CD4-positive, alpha-beta T cell treated with Interleukin-12 subunit alpha and Interleukin-12 subunit beta, for 1 hour (primary cell): ENCODE measurements at regions not wholly inside any gene's neighbourhood (a gene's known extent, or its start where the extent isn't known, plus 50 kb on each side); places are given as distances from the start of the nearest gene placed in this dataset.
"Not testable (repeated sequence)": the region's sequence is repeated elsewhere in the genome, so short reads cannot be mapped to it uniquely, and the experiment has no call there.

ENCODE experiments used
- DNase-seq: peaks from one replicate; pipeline ENCODE4 v3.0.0-alpha.2; 2020

- no peak for DNase-seq
These were observed 203.1 kb downstream of the SMAD2 start for GRCh38 chr18:47727409-47727808.

- no peak for DNase-seq
These were observed 203.9 kb downstream of the SMAD2 start for GRCh38 chr18:47726550-47726949.

GRCh38 chr18:47725656-47726055 lies 204.8 kb downstream of the SMAD2 start:
- no peak for DNase-seq

GRCh38 chr18:47724186-47724975 lies 206.1 kb downstream of the SMAD2 start:
- DNase-seq: no peak

- DNase-seq: no peak
These were observed 208.6 kb downstream of the SMAD2 start for GRCh38 chr18:47721876-47722275.

DNA sequence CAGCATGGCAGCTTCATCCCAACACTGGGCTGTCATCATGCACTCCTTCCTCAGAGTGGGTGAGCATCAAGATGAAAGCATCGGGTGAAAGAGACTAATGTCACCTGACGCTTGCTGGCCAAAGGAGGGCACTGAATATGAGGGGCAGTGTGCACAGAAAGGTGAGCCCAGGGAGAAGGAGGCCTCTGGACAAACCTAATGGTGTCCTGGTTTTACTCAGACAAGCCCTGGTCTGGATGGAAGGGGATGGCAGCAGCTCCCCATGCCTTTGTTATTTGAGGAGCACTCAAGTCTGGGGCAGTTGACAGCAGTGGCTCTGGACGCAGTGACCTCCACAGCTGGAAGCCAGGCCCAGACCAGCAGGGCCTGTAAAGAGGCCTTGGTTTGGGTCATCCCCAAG lies 209.7 kb downstream of the SMAD2 start:
- no peak for DNase-seq

DNA sequence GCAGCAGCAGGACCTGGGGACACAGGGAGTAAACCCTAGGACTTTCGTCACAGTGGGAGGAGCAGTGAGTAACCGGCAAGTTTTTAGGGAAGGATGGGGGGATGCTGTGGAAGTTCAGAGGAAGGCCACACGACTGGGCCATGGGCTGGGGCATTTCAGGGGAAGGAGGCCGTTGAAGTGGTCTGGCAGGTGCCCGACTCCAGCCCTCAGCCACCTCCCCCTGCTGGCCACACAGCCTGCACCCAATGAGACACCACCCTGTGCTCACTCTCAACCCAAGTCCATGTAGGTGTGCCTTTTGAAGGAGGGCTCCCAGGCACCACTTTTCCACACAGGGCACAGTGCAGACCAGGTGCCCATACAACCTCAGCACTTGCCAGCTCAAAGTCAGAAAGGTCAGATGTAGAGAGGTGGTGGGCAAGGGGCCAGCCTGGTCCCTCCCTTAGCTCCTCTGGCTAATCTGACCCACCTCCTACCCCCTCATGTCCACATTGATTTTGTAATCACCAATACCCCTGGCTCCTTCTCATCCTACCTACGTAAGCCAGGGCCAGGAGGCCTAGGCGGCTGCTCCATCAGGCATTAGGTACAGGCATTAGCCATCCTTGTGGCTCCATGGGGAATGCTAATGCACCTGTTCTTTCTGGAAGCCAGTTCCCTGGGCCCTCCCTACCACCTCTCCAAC lies 211.2 kb downstream of the SMAD2 start:
- DNase-seq: no peak

GRCh38 chr18:47718646-47719045 lies 211.8 kb downstream of the SMAD2 start:
- no peak for DNase-seq

- no peak for DNase-seq
These were observed 213.2 kb downstream of the SMAD2 start for GRCh38 chr18:47717257-47717656.

DNA sequence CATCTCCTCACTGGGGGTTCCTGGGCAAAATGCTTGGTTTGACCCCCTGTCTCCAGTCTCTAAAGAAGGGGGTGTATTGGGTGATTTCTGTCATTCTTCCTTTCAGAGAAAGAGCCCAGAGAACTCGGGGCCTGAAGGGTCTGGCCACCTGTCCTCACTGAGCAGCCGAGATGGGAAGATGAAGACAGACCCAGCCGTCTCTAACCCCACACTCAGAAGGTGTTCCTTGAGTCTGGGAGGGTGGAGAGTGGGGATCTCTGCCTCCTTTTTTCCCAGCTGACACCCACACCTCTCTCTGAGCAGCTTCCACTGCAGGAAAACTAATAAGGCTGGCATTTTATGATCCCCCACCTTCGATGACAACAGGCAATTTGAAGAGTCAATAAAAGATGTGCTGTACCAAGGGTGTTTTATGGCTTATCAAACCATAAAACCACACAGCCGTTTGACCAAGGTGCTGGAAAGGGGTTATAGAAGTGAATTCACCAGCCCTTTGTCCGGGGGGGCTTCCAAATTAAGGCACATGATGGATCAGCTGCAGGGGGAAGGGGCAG lies 213.8 kb downstream of the SMAD2 start:
- DNase-seq: no peak

- no peak for DNase-seq
These were observed 220.0 kb downstream of the SMAD2 start for GRCh38 chr18:47710451-47710850.

DNA sequence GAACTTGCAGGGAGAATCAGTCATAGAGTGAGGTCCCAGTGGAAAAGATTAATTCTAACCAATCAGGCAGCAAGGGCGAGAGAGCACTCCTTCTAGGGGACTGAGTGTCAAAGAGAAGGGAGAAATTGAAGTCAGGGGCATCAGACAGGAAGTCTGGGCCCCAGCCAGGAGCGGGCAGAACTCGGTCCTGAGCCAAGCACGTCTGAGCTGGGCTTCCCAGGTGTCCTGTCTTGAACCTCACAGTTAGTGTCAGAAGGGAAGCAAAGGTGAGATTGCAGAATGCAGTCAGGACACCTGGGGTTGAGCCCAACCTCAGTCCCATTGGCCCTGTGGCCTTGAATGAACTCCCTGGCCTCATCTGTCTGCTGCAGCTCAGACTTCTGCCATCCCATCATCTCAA lies 220.9 kb downstream of the SMAD2 start:
- no peak for DNase-seq

DNA sequence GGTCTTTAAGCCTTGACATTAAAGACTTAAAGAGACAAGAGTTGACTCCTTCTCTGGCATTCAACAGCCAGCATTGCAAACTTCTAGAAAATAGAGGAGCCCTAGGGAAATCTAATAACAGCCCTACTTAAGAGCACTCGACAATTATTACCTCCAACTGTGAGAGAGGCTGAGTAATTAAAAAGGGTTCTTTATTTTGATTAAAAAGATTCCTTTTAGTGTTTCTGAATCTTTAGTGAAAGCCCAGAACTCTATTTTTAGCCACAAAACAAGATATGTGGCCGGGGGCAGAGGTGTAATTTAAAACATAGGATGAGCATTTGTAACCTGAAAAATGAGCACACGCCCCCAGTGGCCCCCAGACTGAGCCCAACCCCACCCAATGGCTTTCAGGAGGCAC lies 222.3 kb downstream of the SMAD2 start:
- DNase-seq: no peak

DNA sequence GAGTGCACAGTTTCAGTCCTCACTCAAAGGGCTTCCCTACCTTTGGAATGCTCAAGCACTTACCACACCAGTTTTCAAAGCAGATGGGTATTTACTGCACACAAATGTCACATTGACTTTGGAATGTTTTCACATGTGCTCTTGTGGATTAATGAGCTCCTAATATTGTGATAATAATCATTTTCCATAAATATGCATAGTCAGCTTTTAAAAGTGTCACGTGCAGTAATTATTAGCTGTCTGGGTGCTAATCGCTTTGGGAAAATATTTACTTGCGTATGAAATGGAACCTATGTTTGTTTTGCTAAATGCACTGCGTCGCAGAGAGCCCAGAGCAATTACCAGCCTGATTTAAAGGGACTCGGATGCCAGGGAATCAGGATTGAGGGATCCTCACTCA lies 229.3 kb downstream of the SMAD2 start:
- DNase-seq: no peak

DNA sequence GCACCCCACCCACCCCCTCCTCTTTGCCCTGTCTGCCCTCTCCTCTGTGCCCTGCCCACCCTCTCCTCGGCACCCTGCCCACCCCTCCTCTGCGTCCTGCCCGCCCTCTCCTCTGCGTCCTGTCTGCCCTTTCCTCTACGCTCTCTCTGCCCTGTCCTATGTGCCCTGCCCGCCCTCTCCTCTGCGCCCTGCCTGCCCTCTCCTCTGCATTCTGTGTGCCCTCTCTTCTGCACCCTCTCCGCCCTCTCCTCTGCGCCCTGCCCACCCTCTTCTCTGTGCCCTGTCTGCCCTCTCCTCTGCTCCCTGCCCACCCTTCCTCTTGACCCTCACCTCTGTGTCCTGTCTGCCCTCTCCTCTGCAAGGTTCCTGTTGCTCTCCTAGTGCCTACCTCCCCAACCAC lies 233.6 kb downstream of the SMAD2 start:
- no peak for DNase-seq

DNA sequence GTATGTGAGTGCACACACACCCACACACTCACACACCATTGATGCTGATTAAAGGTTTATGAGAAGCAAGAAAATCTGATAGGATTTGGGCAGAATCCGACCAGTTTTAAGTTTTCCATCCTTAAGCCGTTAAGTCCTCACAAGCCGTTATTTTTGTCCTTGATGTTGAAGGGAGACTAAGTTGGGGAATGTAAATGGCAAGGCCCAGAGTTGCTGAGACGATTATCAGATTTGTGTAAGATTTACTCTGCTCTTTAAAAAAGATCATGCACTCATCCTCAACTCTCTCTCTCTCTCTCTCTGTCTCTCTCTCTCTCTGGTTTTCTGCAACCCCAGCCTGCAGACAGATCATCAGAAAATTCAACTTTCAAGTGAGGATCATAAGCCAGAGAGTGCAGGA lies 238.8 kb downstream of the SMAD2 start:
- DNase-seq: no peak

DNA sequence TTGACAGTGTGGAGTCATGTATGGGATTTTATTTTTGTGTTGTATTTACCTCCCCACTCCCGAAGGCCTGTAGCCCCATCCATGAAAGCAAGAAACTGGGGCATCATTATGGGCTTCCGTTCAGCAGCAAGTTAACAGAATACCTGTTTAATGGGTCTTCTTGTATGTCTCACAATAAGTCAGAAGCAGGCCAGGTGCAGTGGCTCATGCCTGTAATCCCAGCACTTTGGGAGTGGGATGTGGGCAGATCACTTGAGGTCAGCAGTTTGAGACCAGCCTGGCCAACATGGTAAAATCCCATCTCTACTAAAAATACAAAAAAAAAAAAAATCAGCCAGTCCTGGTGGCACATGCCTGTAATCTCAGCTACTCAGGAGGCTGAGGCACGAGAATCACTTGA lies 239.7 kb downstream of the SMAD2 start:
- not testable (repeated sequence) for DNase-seq

GRCh38 chr18:47689371-47689770 lies 241.1 kb downstream of the SMAD2 start:
- DNase-seq: no peak

DNA sequence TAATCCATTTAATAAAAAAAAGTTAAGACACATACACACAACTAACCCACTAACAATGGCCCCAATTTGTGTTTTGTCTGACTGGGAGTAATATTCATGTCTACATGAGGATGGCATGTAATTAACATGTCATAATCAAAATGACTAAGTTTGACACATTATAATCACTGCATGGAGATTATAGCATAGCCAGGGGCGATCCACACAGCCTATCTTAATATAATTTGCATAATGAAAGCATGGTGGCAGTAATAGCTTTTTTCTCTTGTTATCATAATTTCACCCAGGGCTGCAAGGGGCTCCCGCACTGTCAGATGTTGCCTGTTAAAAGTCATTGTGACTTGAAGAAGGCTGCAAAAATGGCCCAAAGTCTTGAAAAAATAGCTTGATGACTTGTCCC lies 243.7 kb downstream of the SMAD2 start:
- DNase-seq: no peak

- no peak for DNase-seq
These were observed 246.7 kb downstream of the SMAD2 start for GRCh38 chr18:47683774-47684173.

DNA sequence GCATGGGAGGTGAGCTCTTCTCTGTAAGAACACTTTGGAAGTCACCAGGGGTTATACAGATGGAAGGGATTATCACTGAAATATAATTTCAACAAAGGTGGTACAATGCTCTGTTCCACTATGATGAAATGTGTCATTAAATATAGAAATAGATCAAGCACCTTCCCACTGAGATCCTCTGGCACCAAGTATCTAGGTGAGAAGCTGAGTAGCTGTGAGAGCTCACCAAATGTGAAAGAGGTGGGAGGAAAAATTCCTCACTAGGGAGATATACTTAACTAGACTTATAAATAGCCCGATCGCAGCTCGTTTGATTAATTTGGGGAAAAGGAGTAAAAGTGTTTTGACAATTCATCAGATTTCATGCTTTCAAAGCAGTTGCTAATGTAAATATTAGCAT lies 247.6 kb downstream of the SMAD2 start:
- DNase-seq: no peak

DNA sequence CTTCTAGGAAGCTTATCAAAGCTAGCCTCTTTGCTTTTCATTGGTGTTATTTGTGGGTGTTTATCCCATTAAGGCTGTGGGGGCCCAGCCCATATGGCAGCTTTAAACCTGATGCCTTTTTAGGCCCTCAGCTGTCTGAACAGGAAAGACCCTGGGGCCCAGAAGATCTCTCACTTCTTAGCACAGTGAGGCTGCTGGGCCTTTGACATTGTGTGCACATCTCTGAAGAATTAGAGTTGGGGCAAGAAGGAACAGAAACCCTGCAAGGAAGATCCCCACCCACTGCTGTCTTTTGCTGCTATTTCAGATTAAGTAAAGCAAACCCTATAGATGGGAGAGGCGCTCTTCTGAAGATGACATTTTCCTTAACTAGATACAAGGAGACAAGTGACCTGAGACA lies 250.0 kb downstream of the SMAD2 start:
- no peak for DNase-seq

DNA sequence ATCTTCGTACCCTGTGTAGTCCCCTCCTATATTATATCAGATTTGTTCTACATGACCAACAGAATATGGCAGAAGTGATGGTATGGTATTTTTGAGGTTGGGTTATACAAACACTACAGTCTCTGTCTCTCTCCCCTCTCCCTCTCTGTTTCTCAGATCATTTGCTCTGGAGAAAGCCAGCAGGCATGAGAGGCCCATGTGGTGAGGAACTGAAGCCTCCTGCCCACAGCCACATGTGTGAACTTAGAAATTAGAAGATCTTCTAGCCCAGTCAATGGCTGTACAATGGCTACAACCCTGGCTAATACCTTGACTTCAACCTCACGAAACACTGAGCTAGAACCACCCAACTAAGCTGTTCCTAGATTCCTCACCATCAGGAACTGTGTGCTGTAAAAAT lies 250.6 kb downstream of the SMAD2 start:
- no peak for DNase-seq

DNA sequence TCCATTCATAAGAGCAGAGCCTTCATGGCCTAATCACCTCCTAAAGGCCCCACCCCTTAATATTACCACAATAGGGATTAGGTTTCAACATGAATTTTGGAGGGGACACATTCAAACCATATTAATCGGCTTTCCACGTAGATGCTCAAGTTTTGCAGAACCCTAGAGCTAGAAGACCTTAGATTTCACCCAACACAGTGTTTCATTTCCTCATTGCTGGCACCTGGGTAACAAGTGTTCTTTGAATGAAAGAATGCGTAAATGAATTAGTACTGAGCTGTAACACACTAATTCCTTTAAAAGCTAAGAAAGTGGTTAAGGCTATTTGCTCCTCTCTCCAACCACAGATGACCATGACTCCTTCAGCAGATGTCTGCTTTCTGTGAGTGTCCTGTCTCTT lies 252.5 kb downstream of the SMAD2 start:
- no peak for DNase-seq
